ENCODE measurements at regions not wholly inside any gene's neighbourhood (a gene's known extent, or its start where the extent isn't known, plus 50 kb on each side); places are given as distances from the start of the nearest gene placed in this dataset.

GRCh38 chr2:104321796-104322349, 532.0 kb upstream of the POU3F3 start:
- H4K20me1 ChIP-seq (ENCODE audit: insufficient read depth, low read length) = no peaks in the 10 kb centered on the region
- no peaks in the 10 kb centered on the region for H3K36me3 ChIP-seq (replicated peaks in 1 of 2; ENCODE audit: control insufficient read depth in 1 of 2, insufficient read depth in 2 of 2, low read length in 2 of 2)
- no peak overlapping the region for H3K4me2 ChIP-seq (replicated peaks; ENCODE audit: extremely low read depth, low read length, poor library complexity, severe bottlenecking)
- Mint-ChIP-seq H3K27me3 (ENCODE audit: low read depth in 3 of 3) (peaks cover 10 to 22% (median 15%) of the 10 kb centered on the region in 3 donors), H3K36me3 (no peaks in the 10 kb centered on the region), H3K4me1 (no peaks in the 10 kb centered on the region), H3K4me3 (peak overlapping the region in 1 of 2 donors; percentile 17), H3K9me3 (peaks cover 0 to 8% (median 2%) of the 10 kb centered on the region in 7 donors), H3K27ac (no peak overlapping the region)
- intact Hi-C loops (cut with micrococcal nuclease) = no loop called here
- H3K4me1 ChIP-seq (ENCODE audit: control insufficient read depth in 1 of 2, insufficient read depth in 2 of 2, low read length in 2 of 2) = no peaks in the 10 kb centered on the region
- no peaks in the 10 kb centered on the region for H3K79me2 ChIP-seq (ENCODE audit: insufficient read depth, low read length)
- no peak overlapping the region for H3K9ac ChIP-seq (ENCODE audit: insufficient read depth, low read length, poor library complexity, severe bottlenecking)
- no peak overlapping the region for H3K27ac ChIP-seq (ENCODE audit: low read depth in 1 of 2, low read length in 2 of 2)
- H3K9me3 ChIP-seq (replicated peaks in 1 of 2; ENCODE audit: control insufficient read depth in 1 of 2, insufficient read depth in 1 of 2, low read length in 2 of 2) = no peaks in the 10 kb centered on the region
- no peak overlapping the region for H3K4me3 ChIP-seq (replicated peaks in 1 of 3; ENCODE audit: low read depth in 2 of 3, low read length in 3 of 3)
- H2AFZ ChIP-seq (ENCODE audit: insufficient read depth, low read depth, low read length, poor library complexity, severe bottlenecking) = no peak overlapping the region
- 33% methylated on average over 5 of the region's 8 CpGs for WGBS (ENCODE audit: insufficient coverage)
- TF ChIP-seq CTCF (IDR thresholded peaks at IDR 0.05) = no peak
- H3K27me3 ChIP-seq (ENCODE audit: control insufficient read depth in 2 of 2, insufficient read depth in 2 of 2, low read length in 2 of 2) = peaks cover 9 to 12% of the 10 kb centered on the region in 2 donors
- DNase-seq = no peak

GRCh38 chr2:104332731-104333130, 521.2 kb upstream of the POU3F3 start:
- H3K27me3 Mint-ChIP-seq (ENCODE audit: low read depth in 3 of 3) = peaks cover 0 to under 1% (median 0%) of the 10 kb centered on the region in 3 donors
- no peaks in the 10 kb centered on the region for H3K79me2 ChIP-seq (ENCODE audit: insufficient read depth, low read length)
- no peaks in the 10 kb centered on the region for H3K4me1 ChIP-seq (ENCODE audit: control insufficient read depth in 1 of 2, insufficient read depth in 2 of 2, low read length in 2 of 2)
- H2AFZ ChIP-seq (ENCODE audit: insufficient read depth, low read depth, low read length, poor library complexity, severe bottlenecking) = no peak overlapping the region
- no peaks in the 10 kb centered on the region for H3K9me3 ChIP-seq (replicated peaks in 1 of 2; ENCODE audit: control insufficient read depth in 1 of 2, insufficient read depth in 1 of 2, low read length in 2 of 2)
- no peak for TF ChIP-seq CTCF (IDR thresholded peaks at IDR 0.05)
- H3K36me3 Mint-ChIP-seq = no peaks in the 10 kb centered on the region
- no peak overlapping the region for H3K4me2 ChIP-seq (replicated peaks; ENCODE audit: extremely low read depth, low read length, poor library complexity, severe bottlenecking)
- H3K36me3 ChIP-seq (replicated peaks in 1 of 2; ENCODE audit: control insufficient read depth in 1 of 2, insufficient read depth in 2 of 2, low read length in 2 of 2) = no peaks in the 10 kb centered on the region
- no peak overlapping the region for H3K27ac ChIP-seq (ENCODE audit: low read depth in 1 of 2, low read length in 2 of 2)
- H3K4me3 ChIP-seq (replicated peaks in 1 of 3; ENCODE audit: low read depth in 2 of 3, low read length in 3 of 3) = no peak overlapping the region
- H3K27ac Mint-ChIP-seq = no peak overlapping the region
- no peaks in the 10 kb centered on the region for H4K20me1 ChIP-seq (ENCODE audit: insufficient read depth, low read length)
- WGBS (ENCODE audit: insufficient coverage) = 60% methylated on average over 1 of the region's 3 CpGs
- H3K4me3 Mint-ChIP-seq = no peak overlapping the region
- H3K27me3 ChIP-seq (ENCODE audit: control insufficient read depth in 2 of 2, insufficient read depth in 2 of 2, low read length in 2 of 2) = no peaks in the 10 kb centered on the region
- peaks cover 2 to 8% (median 5%) of the 10 kb centered on the region in 7 donors for H3K9me3 Mint-ChIP-seq
- intact Hi-C loops (cut with micrococcal nuclease) = no loop called here
- H3K4me1 Mint-ChIP-seq = no peaks in the 10 kb centered on the region
- no peak for DNase-seq
- H3K9ac ChIP-seq (ENCODE audit: insufficient read depth, low read length, poor library complexity, severe bottlenecking) = no peak overlapping the region
